ENCODE measurements at regions not wholly inside any gene's neighbourhood (a gene's known extent, or its start where the extent isn't known, plus 50 kb on each side); places are given as distances from the start of the nearest gene placed in this dataset.

GRCh38 chr13:111844682-111845081 is 222.3 kb upstream of the SOX1 start:
- TF ChIP-seq CTCF (IDR thresholded peaks at IDR 0.05; ENCODE audit: low read depth, low read length, missing input control) = no peak
- TF ChIP-seq MAX (IDR thresholded peaks at IDR 0.05) = no peak
- no peak for TF ChIP-seq YY1 (IDR thresholded peaks at IDR 0.05)
- TF ChIP-seq HNF4A (conservative IDR thresholded peaks at IDR 0.05) = no peak

All from liver (tissue), 3 donors.